HG03460 (cell line): ENCODE measurements at regions not wholly inside any gene's neighbourhood (a gene's known extent, or its start where the extent isn't known, plus 50 kb on each side); places are given as distances from the start of the nearest gene placed in this dataset.

Source experiments
- ATAC-seq: cut with Tn5 transposase; IDR thresholded peaks from one replicate; pipeline ENCODE4 v1.9.1; 2021; ENCODE audit not compliant: unreplicated experiment

GRCh38 chr12:115243933-115244628 lies 560.1 kb upstream of the TBX3 start:
- no peak for ATAC-seq

- no peak for ATAC-seq
Measured at GRCh38 chr12:115240251-115240650, 556.3 kb upstream of the TBX3 start.

- ATAC-seq, result no peak
Measured at GRCh38 chr12:115235880-115236279, 551.9 kb upstream of the TBX3 start.

GRCh38 chr12:115233891-115234543 lies 550.0 kb upstream of the TBX3 start:
- no peak for ATAC-seq

GRCh38 chr12:115232455-115233156 lies 548.6 kb upstream of the TBX3 start:
- no peak for ATAC-seq

- ATAC-seq, result no peak
Measured at GRCh38 chr12:115230606-115231005, 546.6 kb upstream of the TBX3 start.

- no peak for ATAC-seq
Measured at GRCh38 chr12:115229517-115229916, 545.5 kb upstream of the TBX3 start.

- ATAC-seq, result no peak
Measured at GRCh38 chr12:115228434-115228833, 544.5 kb upstream of the TBX3 start.

- ATAC-seq, result no peak
Measured at GRCh38 chr12:115227137-115227615, 543.2 kb upstream of the TBX3 start.

- ATAC-seq, result no peak
Measured at GRCh38 chr12:115225845-115226244, 541.9 kb upstream of the TBX3 start.

- no peak for ATAC-seq
Measured at GRCh38 chr12:115223991-115224390, 540.0 kb upstream of the TBX3 start.

- ATAC-seq, result no peak
Measured at GRCh38 chr12:115223322-115223721, 539.3 kb upstream of the TBX3 start.

- no peak for ATAC-seq
Measured at GRCh38 chr12:115222220-115222619, 538.2 kb upstream of the TBX3 start.

GRCh38 chr12:115216301-115216700 lies 532.3 kb upstream of the TBX3 start:
- no peak for ATAC-seq

- ATAC-seq, result no peak
Measured at GRCh38 chr12:115215544-115215943, 531.6 kb upstream of the TBX3 start.

GRCh38 chr12:115213538-115214016 lies 529.6 kb upstream of the TBX3 start:
- no peak for ATAC-seq

GRCh38 chr12:115213118-115213517 lies 529.1 kb upstream of the TBX3 start:
- ATAC-seq, result no peak

- ATAC-seq, result no peak
Measured at GRCh38 chr12:115212356-115212755, 528.4 kb upstream of the TBX3 start.

- ATAC-seq, result no peak
Measured at GRCh38 chr12:115210533-115211252, 526.7 kb upstream of the TBX3 start.

- no peak for ATAC-seq
Measured at GRCh38 chr12:115209230-115209629, 525.3 kb upstream of the TBX3 start.

GRCh38 chr12:115208098-115208497 lies 524.1 kb upstream of the TBX3 start:
- no peak for ATAC-seq
